SJCRH30 (cell line): ENCODE measurements at regions not wholly inside any gene's neighbourhood (a gene's known extent, or its start where the extent isn't known, plus 50 kb on each side); places are given as distances from the start of the nearest gene placed in this dataset.
A peak's percentile ranks its signal among the peaks of the same experiment; 100 is the strongest.

Experiments
- DNase-seq, 2 experiments: peaks; one replicate each; pipeline ENCODE4 v3.0.0-alpha.2; 2015 to 2020
- H3K27ac ChIP-seq: fragments of 250-450 bp; sonication (Bioruptor Pico); 2 replicates; pipeline ENCODE4 v1.5.1; 2020; ENCODE audit warnings: mild to moderate bottlenecking, moderate library complexity
- H3K27me3 ChIP-seq: fragments of 250-450 bp; sonication (Bioruptor Pico); 2 replicates; pipeline ENCODE4 v1.5.1; 2020; ENCODE audit warnings: mild to moderate bottlenecking, moderate library complexity
- H3K36me3 ChIP-seq: fragments of 250-450 bp; sonication (Bioruptor Pico); 2 replicates; pipeline ENCODE4 v1.5.1; 2020; ENCODE audit warnings: mild to moderate bottlenecking, moderate library complexity
- H3K4me1 ChIP-seq: fragments of 250-450 bp; sonication (Bioruptor Pico); 2 replicates; pipeline ENCODE4 v1.5.1; 2020; ENCODE audit warnings: mild to moderate bottlenecking, moderate library complexity
- H3K4me3 ChIP-seq: fragments of 250-450 bp; sonication (Bioruptor Pico); 2 replicates; pipeline ENCODE4 v1.5.1; 2020; ENCODE audit warnings: mild to moderate bottlenecking, moderate library complexity
- H3K9me3 ChIP-seq: fragments of 250-450 bp; sonication (Bioruptor Pico); replicated peaks from 2 replicates; pipeline ENCODE4 v1.5.1; 2020; ENCODE audit warnings: mild to moderate bottlenecking, moderate library complexity

DNA sequence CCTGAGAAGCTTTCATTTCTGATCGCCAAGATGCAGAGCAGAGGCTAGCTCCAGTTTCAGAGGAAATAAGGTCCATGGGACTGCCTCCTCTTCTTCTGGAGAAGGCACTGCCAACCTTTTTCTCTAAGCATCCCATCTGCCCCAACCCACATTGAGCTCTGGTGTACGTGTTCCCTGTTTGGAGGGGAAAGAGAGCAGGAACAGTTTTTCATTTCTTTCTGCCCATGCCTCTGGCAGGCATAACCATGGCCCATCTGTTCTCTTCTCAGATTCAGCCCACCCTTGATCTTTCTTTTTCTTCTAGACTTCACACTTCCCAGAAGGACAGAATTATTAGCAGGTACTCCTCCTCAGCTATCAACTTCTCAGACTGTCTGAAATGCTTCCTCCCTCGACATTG lies 1110.3 kb upstream of the KLHL29 start:
- Histone ChIP-seq H3K9me3 (0 out of 2 replicates have a peak, but pooled peaks cover 3% of the 10 kb centered on the region), H3K4me1 (no peaks in the 10 kb centered on the region), H3K27ac (no peak overlapping the region), H3K36me3 (no peaks in the 10 kb centered on the region), H3K27me3 (0 out of 2 replicates have a peak, but pooled peaks cover 4% of the 10 kb centered on the region), H3K4me3 (no peak overlapping the region)
- DNase-seq: no peak

- DNase-seq: no peak
- Histone ChIP-seq H3K9me3 (no peaks in the 10 kb centered on the region), H3K27me3 (0 out of 2 replicates have a peak, but pooled peaks cover 4% of the 10 kb centered on the region), H3K27ac (no peak overlapping the region), H3K36me3 (no peaks in the 10 kb centered on the region), H3K4me1 (no peaks in the 10 kb centered on the region), H3K4me3 (no peak overlapping the region)
Observed at GRCh38 chr2:22276696-22277095, 1108.3 kb upstream of the KLHL29 start.

DNA sequence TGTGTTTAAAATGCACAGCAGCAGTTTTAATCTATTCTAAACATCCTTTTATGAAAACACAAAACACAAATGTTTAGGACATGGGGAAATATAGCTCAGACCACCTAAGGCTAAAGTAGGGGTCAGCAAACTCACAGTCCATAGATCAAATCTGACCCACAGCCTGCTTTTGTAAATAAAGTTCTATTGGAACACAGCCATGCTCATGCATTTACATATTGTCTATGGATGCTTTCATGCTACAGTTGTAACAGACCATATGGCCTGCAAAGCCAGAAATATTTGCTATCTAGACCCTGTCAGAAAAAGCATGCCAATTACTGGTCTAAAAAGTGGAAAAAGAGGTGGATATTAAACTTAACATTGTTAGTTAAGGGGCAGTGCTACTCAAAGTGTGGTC lies 1105.4 kb upstream of the KLHL29 start:
- Histone ChIP-seq H3K27ac (no peak overlapping the region), H3K4me1 (no peaks in the 10 kb centered on the region), H3K9me3 (no peaks in the 10 kb centered on the region), H3K36me3 (no peaks in the 10 kb centered on the region), H3K4me3 (no peak overlapping the region), H3K27me3 (0 out of 2 replicates have a peak, but pooled peaks cover 4% of the 10 kb centered on the region)
- no peak for DNase-seq

DNA sequence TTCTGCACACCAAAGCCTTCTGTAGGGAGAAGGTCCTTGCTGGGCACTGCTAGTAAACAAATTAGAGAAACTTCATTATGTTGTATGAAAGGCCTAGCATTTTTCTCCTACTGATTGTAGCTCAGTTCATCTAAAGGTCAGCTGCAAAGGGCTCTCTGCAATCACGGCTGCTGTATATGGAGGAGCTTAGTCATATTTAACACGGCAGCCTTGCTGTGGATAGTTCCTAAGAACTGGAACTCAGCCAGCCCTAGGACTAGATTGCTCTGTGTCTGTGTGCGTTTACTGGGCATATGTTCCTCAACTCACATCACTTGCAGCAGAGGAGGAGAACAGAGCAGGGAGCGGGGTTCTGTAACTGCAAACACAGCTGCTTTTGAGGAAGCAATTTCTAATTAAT lies 1103.9 kb upstream of the KLHL29 start:
- H3K36me3 ChIP-seq: no peaks in the 10 kb centered on the region
- peak; percentile 15 to 48 for DNase-seq
- H3K27ac ChIP-seq: no peak overlapping the region
- no peak overlapping the region for H3K4me3 ChIP-seq
- no peaks in the 10 kb centered on the region for H3K27me3 ChIP-seq
- no peaks in the 10 kb centered on the region for H3K9me3 ChIP-seq
- no peaks in the 10 kb centered on the region for H3K4me1 ChIP-seq

DNA sequence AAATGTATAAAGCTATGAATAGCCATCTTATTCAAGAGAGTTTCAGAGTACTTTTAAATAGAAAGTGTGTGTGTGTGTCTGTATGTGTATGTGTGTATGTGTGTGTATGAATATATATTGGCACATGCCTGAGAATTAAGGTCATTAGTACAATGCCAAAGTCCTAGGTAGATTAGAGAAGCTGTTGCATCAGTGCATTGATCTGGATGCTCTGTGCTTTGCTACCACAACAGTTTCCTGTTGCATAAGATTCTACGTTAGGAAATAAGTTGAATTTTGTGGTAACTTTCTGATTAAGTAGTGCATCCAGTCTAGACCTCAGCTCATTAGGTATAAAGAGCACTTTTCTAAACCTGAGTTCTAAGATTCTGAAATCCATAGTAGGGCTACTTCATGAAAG lies 1102.8 kb upstream of the KLHL29 start:
- Histone ChIP-seq H3K4me3 (no peak overlapping the region), H3K27ac (no peak overlapping the region), H3K36me3 (no peaks in the 10 kb centered on the region), H3K9me3 (no peaks in the 10 kb centered on the region), H3K27me3 (no peaks in the 10 kb centered on the region), H3K4me1 (peaks cover under 1% of the 10 kb centered on the region; the same call in 1 of the 2 replicates)
- DNase-seq: no peak

DNA sequence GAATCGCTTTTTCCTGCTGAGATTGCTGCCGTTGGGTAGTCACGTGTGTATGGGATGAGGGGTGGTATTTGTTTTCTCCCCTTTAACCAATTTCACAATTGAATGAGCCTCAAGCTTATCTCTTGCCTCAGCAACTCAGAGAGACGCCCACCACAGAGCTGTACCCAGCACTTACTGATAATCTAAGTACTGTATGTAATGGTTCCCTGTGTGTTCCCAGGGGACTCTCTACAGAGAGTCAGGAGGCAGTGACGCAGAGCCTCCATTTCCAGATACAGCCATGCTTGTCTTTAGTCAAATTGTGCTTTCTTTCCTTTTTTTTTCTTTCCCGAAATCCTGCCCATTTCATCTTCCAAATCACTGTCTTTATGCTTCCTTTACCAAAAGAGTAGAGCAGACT lies 1102.1 kb upstream of the KLHL29 start:
- Histone ChIP-seq H3K36me3 (no peaks in the 10 kb centered on the region), H3K4me1 (peaks cover 7% of the 10 kb centered on the region; the same call in 1 of the 2 replicates), H3K9me3 (no peaks in the 10 kb centered on the region), H3K4me3 (no peak overlapping the region), H3K27ac (no peak overlapping the region), H3K27me3 (no peaks in the 10 kb centered on the region)
- DNase-seq: no peak

- no peak overlapping the region for H3K4me3 ChIP-seq
- no peak overlapping the region for H3K27ac ChIP-seq
- no peaks in the 10 kb centered on the region for H3K9me3 ChIP-seq
- H3K27me3 ChIP-seq: no peaks in the 10 kb centered on the region
- no peaks in the 10 kb centered on the region for H3K36me3 ChIP-seq
- peaks cover 11% of the 10 kb centered on the region; the same call in 1 of the 2 replicates for H3K4me1 ChIP-seq
- no peak for DNase-seq
Observed at GRCh38 chr2:22283436-22283835, 1101.5 kb upstream of the KLHL29 start.

DNA sequence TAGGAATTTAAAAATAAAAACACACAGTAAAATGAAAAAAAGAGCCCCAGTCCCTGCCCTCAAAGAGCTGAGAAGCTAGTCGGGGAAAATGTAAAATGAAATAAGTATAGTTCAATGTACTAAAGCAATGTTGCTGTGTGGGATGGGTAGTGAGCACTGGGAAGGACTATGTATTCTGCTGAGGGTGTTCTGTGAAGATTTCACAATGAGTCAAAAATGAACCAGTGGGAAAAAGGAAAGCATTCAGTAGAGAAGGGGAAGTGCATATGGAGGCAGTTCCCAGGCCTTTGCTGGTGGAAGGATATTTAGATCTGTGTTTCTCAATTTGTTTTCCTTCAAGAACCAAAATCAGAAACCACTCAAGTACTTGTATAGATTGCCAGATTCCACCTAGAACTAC lies 1094.7 kb upstream of the KLHL29 start:
- Histone ChIP-seq H3K4me1 (peaks cover 11% of the 10 kb centered on the region; the same call in 1 of the 2 replicates), H3K4me3 (no peak overlapping the region), H3K27me3 (peaks cover 5% of the 10 kb centered on the region; the same call in 1 of the 2 replicates), H3K27ac (no peak overlapping the region), H3K9me3 (no peaks in the 10 kb centered on the region), H3K36me3 (no peaks in the 10 kb centered on the region)
- DNase-seq: no peak

DNA sequence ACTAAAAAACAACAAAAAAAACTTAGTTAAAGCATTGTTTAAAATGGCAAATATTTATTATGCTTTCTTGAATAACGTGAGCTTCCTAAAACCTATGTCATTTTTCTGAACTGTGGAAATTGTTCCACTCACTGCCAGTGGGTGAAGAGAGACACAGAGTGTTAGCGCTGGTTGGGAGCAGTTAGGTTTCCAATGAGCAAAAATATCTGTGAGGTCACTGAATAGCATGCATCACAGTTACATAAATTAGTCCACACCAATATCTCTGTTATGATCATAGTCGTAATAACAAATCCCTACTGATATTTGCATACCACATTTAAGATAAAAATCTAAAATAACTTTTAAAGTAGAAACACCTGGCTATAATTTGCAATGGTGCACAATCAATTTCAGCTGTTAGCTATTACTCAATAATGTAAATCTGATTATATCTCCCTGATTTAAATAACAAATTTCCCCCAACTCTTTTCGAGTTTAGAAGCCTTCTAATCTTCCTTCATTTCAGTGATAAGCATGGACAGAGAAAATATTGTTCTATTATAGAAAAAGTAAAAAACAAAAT lies 1094.0 kb upstream of the KLHL29 start:
- H3K27ac ChIP-seq: no peak overlapping the region
- H3K4me1 ChIP-seq: peaks cover 11% of the 10 kb centered on the region; the same call in 1 of the 2 replicates
- no peaks in the 10 kb centered on the region for H3K36me3 ChIP-seq
- H3K4me3 ChIP-seq: no peak overlapping the region
- H3K27me3 ChIP-seq: peaks cover 5% of the 10 kb centered on the region; the same call in 1 of the 2 replicates
- H3K9me3 ChIP-seq: no peaks in the 10 kb centered on the region
- no peak for DNase-seq

- no peaks in the 10 kb centered on the region for H3K36me3 ChIP-seq
- H3K27me3 ChIP-seq: no peaks in the 10 kb centered on the region
- no peak for DNase-seq
Observed at GRCh38 chr2:22301228-22301627, 1083.8 kb upstream of the KLHL29 start.

DNA sequence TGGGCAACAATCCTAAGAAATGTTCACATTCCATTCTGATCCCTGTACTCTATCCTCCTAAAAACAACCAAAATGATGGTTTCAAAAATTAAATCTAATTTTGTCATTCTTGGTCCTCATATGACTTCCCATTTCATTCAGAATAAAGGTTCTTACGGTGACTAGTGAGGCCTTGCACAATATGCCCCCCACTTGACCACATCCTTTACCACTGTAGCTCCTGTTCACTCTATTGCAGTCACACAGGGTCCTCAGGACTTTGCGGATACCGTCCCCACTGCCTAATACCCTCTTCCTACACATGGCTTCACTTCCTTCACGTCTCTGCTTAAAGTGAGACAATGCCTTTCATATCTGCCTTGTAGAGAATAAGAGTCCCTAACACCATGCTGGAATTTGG lies 1058.7 kb upstream of the KLHL29 start:
- Histone ChIP-seq H3K36me3 (no peaks in the 10 kb centered on the region), H3K9me3 (no peaks in the 10 kb centered on the region), H3K4me3 (no peak overlapping the region), H3K4me1 (no peaks in the 10 kb centered on the region), H3K27ac (no peak overlapping the region), H3K27me3 (no peaks in the 10 kb centered on the region)
- DNase-seq: no peak

More at GRCh38 chr2:22301228-22301627, 1083.8 kb upstream of the KLHL29 start:
- Histone ChIP-seq H3K4me3 (no peak overlapping the region), H3K9me3 (no peaks in the 10 kb centered on the region), H3K27ac (no peak overlapping the region), H3K4me1 (no peaks in the 10 kb centered on the region)

- Histone ChIP-seq H3K27me3 (no peaks in the 10 kb centered on the region; the same call in 1 of the 2 replicates), H3K36me3 (no peaks in the 10 kb centered on the region), H3K27ac (no peak overlapping the region), H3K4me3 (no peak overlapping the region), H3K4me1 (no peaks in the 10 kb centered on the region), H3K9me3 (no peaks in the 10 kb centered on the region; the same call in 1 of the 2 replicates)
- no peak for DNase-seq
Observed at GRCh38 chr2:22329211-22330154, 1055.5 kb upstream of the KLHL29 start.

GRCh38 chr2:22336414-22336813 lies 1048.6 kb upstream of the KLHL29 start:
- Histone ChIP-seq H3K27me3 (no peaks in the 10 kb centered on the region; the same call in 1 of the 2 replicates), H3K9me3 (no peaks in the 10 kb centered on the region; the same call in none of the 2 replicates), H3K4me3 (no peak overlapping the region), H3K27ac (no peak overlapping the region), H3K36me3 (no peaks in the 10 kb centered on the region), H3K4me1 (no peaks in the 10 kb centered on the region)
- DNase-seq: no peak

GRCh38 chr2:22340716-22341115 lies 1044.3 kb upstream of the KLHL29 start:
- Histone ChIP-seq H3K4me1 (no peaks in the 10 kb centered on the region), H3K27ac (no peak overlapping the region), H3K9me3 (no peaks in the 10 kb centered on the region), H3K27me3 (no peaks in the 10 kb centered on the region), H3K4me3 (no peak overlapping the region), H3K36me3 (no peaks in the 10 kb centered on the region)
- DNase-seq: no peak

- Histone ChIP-seq H3K27ac (no peak overlapping the region), H3K9me3 (no peaks in the 10 kb centered on the region), H3K4me3 (no peak overlapping the region)
Observed at GRCh38 chr2:22347306-22347705, 1037.7 kb upstream of the KLHL29 start.

More at GRCh38 chr2:22347306-22347705, 1037.7 kb upstream of the KLHL29 start:
- Histone ChIP-seq H3K27me3 (no peaks in the 10 kb centered on the region), H3K36me3 (no peaks in the 10 kb centered on the region), H3K4me1 (no peaks in the 10 kb centered on the region)
- no peak for DNase-seq
